NB4 (cell line): ENCODE measurements at regions not wholly inside any gene's neighbourhood (a gene's known extent, or its start where the extent isn't known, plus 50 kb on each side); places are given as distances from the start of the nearest gene placed in this dataset.
"Not testable (repeated sequence)": the region's sequence is repeated elsewhere in the genome, so short reads cannot be mapped to it uniquely, and the experiment has no call there.

Experiments
- DNase-seq: peaks from one replicate; pipeline ENCODE4 v3.0.0; 2010; ENCODE audit warnings: low read depth
- H3K4me3 ChIP-seq: one replicate; pipeline ENCODE4 v1.5.1; 2011; ENCODE audit warnings: mild to moderate bottlenecking, low read depth, low read length, moderate library complexity
- MYC ChIP-seq: IDR thresholded peaks from 2 replicates; pipeline ENCODE4 v1.6.1; 2011; ENCODE audit warnings: low read depth, low read length
- POLR2A ChIP-seq: IDR thresholded peaks from 2 replicates; pipeline ENCODE4 v1.6.1; 2011; ENCODE audit warnings: mild to moderate bottlenecking; ENCODE audit not compliant: insufficient read length; ENCODE audit errors: extremely low read depth
- TF ChIP-seq, protein P1 (sequence below): IDR thresholded peaks from 2 replicates; pipeline ENCODE4 v1.6.1; 2011; ENCODE audit warnings: low read depth, low read length
- TF ChIP-seq, protein P2 (sequence below): IDR thresholded peaks from one replicate; pipeline ENCODE4 v1.5.1; 2012; ENCODE audit warnings: low read depth, low read length

DNA sequence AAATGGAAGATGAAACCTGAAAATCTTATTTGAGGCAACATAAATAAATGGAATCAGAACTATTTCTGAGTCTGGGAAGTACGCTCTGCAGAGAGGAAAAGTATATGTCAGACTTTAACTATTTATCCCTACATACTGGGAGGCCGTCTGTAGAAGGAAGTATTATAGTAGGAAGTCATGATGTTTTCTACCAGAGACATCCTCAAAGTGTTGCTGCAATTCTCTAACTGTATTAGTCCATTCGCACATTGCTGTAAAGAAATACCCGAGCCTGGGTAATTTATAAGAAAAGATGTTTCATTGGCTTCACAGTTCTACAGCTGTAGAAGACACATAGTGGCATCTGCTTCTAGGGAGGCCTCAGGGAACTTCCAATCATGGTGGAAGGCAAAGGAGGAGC lies 88.7 kb upstream of the TBL1X start:
- TF ChIP-seq MYC, result no peak
- TF ChIP-seq, protein P1, sequence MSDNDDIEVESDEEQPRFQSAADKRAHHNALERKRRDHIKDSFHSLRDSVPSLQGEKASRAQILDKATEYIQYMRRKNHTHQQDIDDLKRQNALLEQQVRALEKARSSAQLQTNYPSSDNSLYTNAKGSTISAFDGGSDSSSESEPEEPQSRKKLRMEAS, result no peak
- TF ChIP-seq, protein P2, sequence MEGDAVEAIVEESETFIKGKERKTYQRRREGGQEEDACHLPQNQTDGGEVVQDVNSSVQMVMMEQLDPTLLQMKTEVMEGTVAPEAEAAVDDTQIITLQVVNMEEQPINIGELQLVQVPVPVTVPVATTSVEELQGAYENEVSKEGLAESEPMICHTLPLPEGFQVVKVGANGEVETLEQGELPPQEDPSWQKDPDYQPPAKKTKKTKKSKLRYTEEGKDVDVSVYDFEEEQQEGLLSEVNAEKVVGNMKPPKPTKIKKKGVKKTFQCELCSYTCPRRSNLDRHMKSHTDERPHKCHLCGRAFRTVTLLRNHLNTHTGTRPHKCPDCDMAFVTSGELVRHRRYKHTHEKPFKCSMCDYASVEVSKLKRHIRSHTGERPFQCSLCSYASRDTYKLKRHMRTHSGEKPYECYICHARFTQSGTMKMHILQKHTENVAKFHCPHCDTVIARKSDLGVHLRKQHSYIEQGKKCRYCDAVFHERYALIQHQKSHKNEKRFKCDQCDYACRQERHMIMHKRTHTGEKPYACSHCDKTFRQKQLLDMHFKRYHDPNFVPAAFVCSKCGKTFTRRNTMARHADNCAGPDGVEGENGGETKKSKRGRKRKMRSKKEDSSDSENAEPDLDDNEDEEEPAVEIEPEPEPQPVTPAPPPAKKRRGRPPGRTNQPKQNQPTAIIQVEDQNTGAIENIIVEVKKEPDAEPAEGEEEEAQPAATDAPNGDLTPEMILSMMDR, result no peak
- no peak for TF ChIP-seq POLR2A
- no peak for DNase-seq
- H3K4me3 ChIP-seq, result no peak overlapping the region

DNA sequence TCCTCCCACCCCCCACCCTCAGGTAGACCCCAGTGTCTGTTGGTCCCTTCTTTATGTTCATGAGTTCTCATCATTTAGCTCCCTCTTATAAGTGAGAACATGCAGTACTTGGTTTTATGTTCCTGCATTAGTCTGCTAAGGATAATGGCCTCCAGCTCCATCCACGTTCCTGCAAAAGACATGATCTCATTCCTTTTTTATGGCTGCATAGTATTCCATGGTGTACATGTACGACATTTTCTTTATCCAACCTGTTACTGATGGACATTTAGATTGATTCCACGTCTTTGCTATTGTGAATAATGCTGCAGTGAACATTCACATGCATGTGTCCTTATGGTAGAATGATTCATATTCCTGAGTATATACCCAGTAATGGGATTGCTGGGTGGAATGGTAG lies 87.6 kb upstream of the TBL1X start:
- not testable (repeated sequence) for DNase-seq, H3K4me3 ChIP-seq

DNA sequence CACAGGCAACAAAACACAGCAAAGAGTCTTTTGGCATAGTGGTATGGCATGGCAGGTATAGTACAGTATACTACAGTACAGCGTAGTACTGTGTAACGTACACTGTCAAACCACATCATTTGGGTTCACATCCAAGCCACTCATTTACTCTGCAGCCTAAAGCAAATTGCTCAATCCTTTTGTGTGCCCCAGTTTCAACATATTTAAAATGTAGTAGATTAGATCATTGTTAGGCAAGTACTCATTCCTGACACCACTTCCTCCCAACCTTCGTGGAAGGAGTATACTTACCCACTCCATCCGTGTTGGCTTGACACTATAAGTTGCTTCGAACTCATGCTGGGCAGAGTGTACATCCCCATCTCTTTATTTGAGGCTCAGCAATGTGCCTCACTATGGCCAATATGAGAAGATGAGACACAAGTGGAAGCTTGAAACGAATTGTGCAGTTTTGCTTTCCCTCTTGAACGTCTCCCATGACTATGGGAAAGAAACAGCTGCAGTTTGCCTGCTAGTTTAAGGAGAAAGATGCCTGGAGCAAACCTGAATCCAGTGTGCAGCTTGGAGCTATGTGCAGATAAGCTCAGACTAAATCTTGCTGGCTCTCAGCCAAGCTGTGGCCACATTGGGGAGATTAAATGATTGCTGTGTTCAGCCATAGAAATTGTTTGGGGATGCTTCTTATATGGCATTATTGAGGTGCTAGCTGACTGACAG lies 85.7 kb upstream of the TBL1X start:
- TF ChIP-seq, protein P1, result peak; percentile 28; the same call in 1 of the 2 replicates
- TF ChIP-seq, protein P2, result no peak
- no peak overlapping the region for H3K4me3 ChIP-seq
- DNase-seq, result peak; percentile 79

DNA sequence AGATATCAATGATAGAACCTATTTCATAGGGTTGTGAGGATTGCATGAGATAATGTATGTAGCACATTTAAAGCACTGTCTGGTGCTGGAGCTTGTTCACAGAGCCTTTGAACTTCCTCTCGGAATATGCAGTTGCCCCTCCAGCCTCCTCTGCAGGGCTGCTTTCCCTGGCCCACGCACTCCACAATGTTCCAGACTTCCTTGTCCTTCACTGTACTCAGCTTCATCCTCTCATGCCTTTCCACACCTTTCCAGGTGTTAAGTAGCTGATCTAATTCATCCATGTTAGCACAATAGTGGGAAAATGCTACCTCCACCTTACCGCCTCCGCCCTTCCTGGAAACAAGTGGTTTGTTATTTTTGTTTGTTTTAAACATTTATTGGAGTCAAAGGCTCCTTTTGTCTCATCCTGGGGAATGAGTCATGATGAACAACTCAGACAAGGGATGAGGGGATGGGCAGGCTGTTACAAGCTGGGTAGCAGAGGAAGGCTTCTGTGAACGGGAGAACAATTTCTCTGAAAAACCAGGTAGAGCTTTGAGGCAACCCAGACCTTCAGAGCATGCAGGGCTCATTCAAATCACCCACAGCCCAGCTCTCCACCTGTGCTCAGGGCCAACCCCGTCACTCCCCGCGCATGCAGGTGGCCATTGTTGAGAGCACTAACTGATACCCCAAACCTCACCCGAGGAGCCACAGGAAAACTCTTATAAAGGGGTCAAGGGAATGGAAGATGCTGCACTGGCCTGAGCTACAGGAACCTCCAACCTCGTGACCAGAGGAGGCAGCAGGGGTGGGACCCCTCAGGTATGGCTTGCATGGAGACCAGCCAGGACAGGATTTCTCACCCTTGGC lies 84.9 kb upstream of the TBL1X start:
- DNase-seq, result no peak
- H3K4me3 ChIP-seq, result no peak overlapping the region

DNA sequence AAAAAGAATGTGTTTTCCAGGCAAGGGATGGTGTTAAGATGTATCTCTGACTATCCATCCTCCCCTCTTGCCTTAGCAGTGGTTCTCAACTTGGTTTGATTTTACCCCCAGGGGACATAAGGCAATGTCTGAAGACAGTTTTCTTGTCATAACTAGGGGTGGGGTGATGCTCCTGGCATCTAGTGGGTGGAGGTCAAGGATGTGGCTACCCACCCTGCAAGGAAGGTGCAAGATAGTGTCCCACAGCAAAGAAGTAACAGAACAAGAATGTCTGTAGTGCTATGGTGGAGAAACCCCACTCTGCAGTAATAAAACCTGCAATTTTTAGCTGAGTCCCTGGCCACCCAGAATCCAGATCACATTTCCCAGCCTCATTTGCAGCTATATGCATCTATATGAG lies 81.2 kb upstream of the TBL1X start:
- no peak overlapping the region for H3K4me3 ChIP-seq
- no peak for DNase-seq
- TF ChIP-seq, protein P2, result no peak
- TF ChIP-seq MYC (no peak), POLR2A (no peak)
- TF ChIP-seq, protein P1, result no peak

More for the DNA sequence above, 84.9 kb upstream of the TBL1X start:
- TF ChIP-seq, protein P2, result no peak
- no peak for TF ChIP-seq MYC
- TF ChIP-seq, protein P1, result no peak
- no peak for TF ChIP-seq POLR2A

DNA sequence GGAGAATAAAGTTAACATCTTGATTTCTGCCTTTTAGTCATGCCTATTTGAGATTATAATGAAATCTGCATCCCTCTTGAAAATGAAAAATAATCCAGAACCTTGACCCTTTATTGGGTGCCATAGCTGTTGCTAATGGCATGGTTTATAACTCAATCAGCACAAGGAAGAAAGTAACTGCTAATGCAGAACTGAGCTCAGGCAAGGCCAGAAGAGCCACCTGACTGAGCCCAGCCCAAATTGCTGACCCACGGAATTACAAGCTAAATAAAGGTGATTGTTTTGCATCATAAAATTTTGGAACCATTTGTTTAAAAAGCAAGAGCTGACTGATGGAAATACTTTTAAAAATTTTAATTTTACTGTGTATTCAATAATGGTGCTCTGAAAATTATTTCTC lies 76.4 kb upstream of the TBL1X start:
- no peak overlapping the region for H3K4me3 ChIP-seq
- TF ChIP-seq MYC (no peak), POLR2A (no peak)
- TF ChIP-seq, protein P1, result no peak
- TF ChIP-seq, protein P2, result no peak
- no peak for DNase-seq
